ENCODE measurements at regions not wholly inside any gene's neighbourhood (a gene's known extent, or its start where the extent isn't known, plus 50 kb on each side); places are given as distances from the start of the nearest gene placed in this dataset.

DNA sequence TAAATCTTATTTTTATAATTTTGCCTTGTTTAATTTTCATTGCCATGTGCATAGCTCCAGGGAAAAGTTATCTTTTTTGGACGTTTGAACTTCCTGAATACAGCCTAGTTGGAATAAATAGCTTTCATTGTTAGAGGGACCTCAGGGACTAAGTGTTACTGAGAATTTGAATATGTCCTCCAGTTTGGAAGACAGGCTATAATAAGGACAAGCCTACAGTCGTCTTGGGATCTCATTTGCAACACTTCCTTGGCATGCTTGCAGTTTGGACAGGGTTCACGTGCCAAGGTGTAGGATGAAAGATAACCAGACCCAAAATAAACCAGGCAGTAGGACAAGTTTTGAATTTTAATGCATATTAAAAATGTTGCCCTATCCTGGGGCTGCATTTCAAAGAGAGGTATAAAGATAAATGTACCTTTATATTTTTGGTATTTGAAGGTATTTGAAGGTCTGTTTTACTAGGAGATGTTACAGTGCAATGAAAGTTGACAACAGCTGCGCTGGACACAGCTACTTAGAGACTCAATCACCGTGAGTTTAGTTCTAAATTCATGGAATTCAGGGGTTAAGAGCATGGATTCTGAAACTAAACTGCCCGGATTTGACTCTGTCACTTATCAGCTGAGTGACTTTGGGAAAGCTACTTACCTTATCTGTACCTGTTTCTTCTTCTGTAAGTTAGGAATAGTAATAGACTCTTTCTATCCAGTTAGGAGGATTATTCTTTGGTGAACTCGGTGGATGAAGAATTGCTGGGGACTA lies 134.1 kb downstream of the ACTBL2 start:
- TF ChIP-seq, protein P1, sequence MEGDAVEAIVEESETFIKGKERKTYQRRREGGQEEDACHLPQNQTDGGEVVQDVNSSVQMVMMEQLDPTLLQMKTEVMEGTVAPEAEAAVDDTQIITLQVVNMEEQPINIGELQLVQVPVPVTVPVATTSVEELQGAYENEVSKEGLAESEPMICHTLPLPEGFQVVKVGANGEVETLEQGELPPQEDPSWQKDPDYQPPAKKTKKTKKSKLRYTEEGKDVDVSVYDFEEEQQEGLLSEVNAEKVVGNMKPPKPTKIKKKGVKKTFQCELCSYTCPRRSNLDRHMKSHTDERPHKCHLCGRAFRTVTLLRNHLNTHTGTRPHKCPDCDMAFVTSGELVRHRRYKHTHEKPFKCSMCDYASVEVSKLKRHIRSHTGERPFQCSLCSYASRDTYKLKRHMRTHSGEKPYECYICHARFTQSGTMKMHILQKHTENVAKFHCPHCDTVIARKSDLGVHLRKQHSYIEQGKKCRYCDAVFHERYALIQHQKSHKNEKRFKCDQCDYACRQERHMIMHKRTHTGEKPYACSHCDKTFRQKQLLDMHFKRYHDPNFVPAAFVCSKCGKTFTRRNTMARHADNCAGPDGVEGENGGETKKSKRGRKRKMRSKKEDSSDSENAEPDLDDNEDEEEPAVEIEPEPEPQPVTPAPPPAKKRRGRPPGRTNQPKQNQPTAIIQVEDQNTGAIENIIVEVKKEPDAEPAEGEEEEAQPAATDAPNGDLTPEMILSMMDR (IDR thresholded peaks at IDR 0.05; ENCODE audit: low read depth, low read length), result no peak
- TF ChIP-seq POLR2A (IDR thresholded peaks at IDR 0.05; ENCODE audit: extremely low read depth, insufficient read length), result no peak
- no peak for TF ChIP-seq MAX (IDR thresholded peaks at IDR 0.05; ENCODE audit: low read depth, low read length)
- TF ChIP-seq MYC (IDR thresholded peaks at IDR 0.05; ENCODE audit: low read depth, low read length), result no peak

Measured in NB4 (cell line).